Peyer's patch (tissue), 4 donors: ENCODE measurements at regions not wholly inside any gene's neighbourhood (a gene's known extent, or its start where the extent isn't known, plus 50 kb on each side); places are given as distances from the start of the nearest gene placed in this dataset.

Experiments
- CTCF ChIP-seq, 6 experiments: fragments of 450-650 bp in 4 of 6; fragments of 200-600 bp in 2 of 6; sonication (generic) in 1 of 6; IDR thresholded peaks; one replicate each; pipeline ENCODE4 v1.5.1; 2017 to 2019; ENCODE audit warnings: antibody characterized with exemption in 6 of 6, mild to moderate bottlenecking in 3 of 6, moderate library complexity in 1 of 6
- POLR2A ChIP-seq, 2 donors: fragments of 450-650 bp; IDR thresholded peaks; one replicate each; pipeline ENCODE4 v1.5.1; 2017; ENCODE audit warnings: antibody characterized with exemption in 2 of 2, mild to moderate bottlenecking in 2 of 2, moderate library complexity in 2 of 2

DNA sequence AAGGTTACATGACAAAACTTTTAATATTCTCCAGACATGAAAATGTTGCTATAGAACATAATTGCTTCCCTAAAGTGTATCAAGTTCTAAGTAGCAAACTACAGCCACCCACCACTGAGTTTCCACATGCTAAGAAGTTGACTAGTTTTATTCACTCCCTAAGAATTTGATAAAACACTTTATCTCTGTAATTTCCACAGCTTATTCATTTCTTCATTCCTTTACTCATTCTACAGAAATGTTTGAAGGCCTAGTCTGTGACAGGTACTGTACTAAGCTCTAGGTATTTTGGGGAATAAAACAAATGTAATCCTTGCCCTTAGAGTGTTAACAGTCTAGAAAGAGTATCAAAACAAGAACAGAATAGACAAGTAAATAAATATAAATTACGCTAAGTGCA is 101.8 kb upstream of the DIAPH3 start:
- TF ChIP-seq POLR2A (IDR thresholded peaks at IDR 0.05) (no peak), CTCF (IDR thresholded peaks at IDR 0.05) (no peak)
